ENCODE measurements at regions not wholly inside any gene's neighbourhood (a gene's known extent, or its start where the extent isn't known, plus 50 kb on each side); places are given as distances from the start of the nearest gene placed in this dataset.
A peak's percentile ranks its signal among the peaks of the same experiment; 100 is the strongest.

GRCh38 chr4:42750091-42750490 is 93.2 kb upstream of the ATP8A1 start:
- no peaks in the 10 kb centered on the region for H3K27me3 ChIP-seq (ENCODE audit: low read length)
- TF ChIP-seq CTCF (IDR thresholded peaks at IDR 0.05; ENCODE audit: insufficient read depth, low read length, poor library complexity, severe bottlenecking): peak; percentile 12
- TF ChIP-seq EZH2phosphoT487 (conservative IDR thresholded peaks at IDR 0.05; ENCODE audit: low read length): no peak

GRCh38 chr4:42747971-42748370 is 91.1 kb upstream of the ATP8A1 start:
- no peaks in the 10 kb centered on the region for H3K36me3 ChIP-seq (ENCODE audit: low read length)
- H3K27me3 ChIP-seq (ENCODE audit: low read length): no peaks in the 10 kb centered on the region
- TF ChIP-seq CTCF (IDR thresholded peaks at IDR 0.05; ENCODE audit: insufficient read depth, low read length, poor library complexity, severe bottlenecking) (no peak), EZH2phosphoT487 (conservative IDR thresholded peaks at IDR 0.05; ENCODE audit: low read length) (no peak)
- H3F3A ChIP-seq (ENCODE audit: insufficient read depth): no peaks in the 10 kb centered on the region
- no peak overlapping the region for H3K4me2 ChIP-seq (ENCODE audit: low read depth, low read length, poor library complexity, severe bottlenecking)
- H3K79me2 ChIP-seq (ENCODE audit: insufficient read depth, low read length): no peaks in the 10 kb centered on the region
- no peaks in the 10 kb centered on the region for H3K9me3 ChIP-seq (ENCODE audit: insufficient read depth, low read length)
- no peak overlapping the region for H3K9ac ChIP-seq (ENCODE audit: low read length)
- H3K27ac ChIP-seq (ENCODE audit: low read depth, low read length): no peak overlapping the region
- H3K4me3 ChIP-seq (ENCODE audit: insufficient read depth, low read length, poor library complexity, severe bottlenecking): no peak overlapping the region
- H2AFZ ChIP-seq (ENCODE audit: low read depth, low read length, severe bottlenecking): no peak overlapping the region
- H4K20me1 ChIP-seq (ENCODE audit: low read depth, low read length): no peaks in the 10 kb centered on the region
- H3K9me2 ChIP-seq (replicated peaks; ENCODE audit: insufficient read depth, low read length): no peaks in the 10 kb centered on the region

More at GRCh38 chr4:42750091-42750490, 93.2 kb upstream of the ATP8A1 start:
- Histone ChIP-seq H4K20me1 (ENCODE audit: low read depth, low read length) (no peaks in the 10 kb centered on the region), H3K36me3 (ENCODE audit: low read length) (no peaks in the 10 kb centered on the region), H3F3A (ENCODE audit: insufficient read depth) (no peaks in the 10 kb centered on the region), H3K9ac (ENCODE audit: low read length) (no peak overlapping the region), H3K9me3 (ENCODE audit: insufficient read depth, low read length) (no peaks in the 10 kb centered on the region), H3K9me2 (replicated peaks; ENCODE audit: insufficient read depth, low read length) (no peaks in the 10 kb centered on the region), H3K27ac (ENCODE audit: low read depth, low read length) (no peak overlapping the region), H3K4me2 (ENCODE audit: low read depth, low read length, poor library complexity, severe bottlenecking) (no peak overlapping the region), H3K4me3 (ENCODE audit: insufficient read depth, low read length, poor library complexity, severe bottlenecking) (no peak overlapping the region), H2AFZ (ENCODE audit: low read depth, low read length, severe bottlenecking) (no peak overlapping the region), H3K79me2 (ENCODE audit: insufficient read depth, low read length) (no peaks in the 10 kb centered on the region)

- Histone ChIP-seq H3K79me2 (ENCODE audit: insufficient read depth, low read length) (no peaks in the 10 kb centered on the region), H2AFZ (ENCODE audit: low read depth, low read length, severe bottlenecking) (no peak overlapping the region), H4K20me1 (ENCODE audit: low read depth, low read length) (no peaks in the 10 kb centered on the region)
Measured at GRCh38 chr4:42736527-42737195, 79.8 kb upstream of the ATP8A1 start.

More at GRCh38 chr4:42736527-42737195, 79.8 kb upstream of the ATP8A1 start:
- no peaks in the 10 kb centered on the region for H3K36me3 ChIP-seq (ENCODE audit: low read length)
- no peak overlapping the region for H3K4me3 ChIP-seq (ENCODE audit: insufficient read depth, low read length, poor library complexity, severe bottlenecking)
- H3K9me3 ChIP-seq (ENCODE audit: insufficient read depth, low read length): no peaks in the 10 kb centered on the region
- H3K9ac ChIP-seq (ENCODE audit: low read length): no peak overlapping the region
- no peak overlapping the region for H3K27ac ChIP-seq (ENCODE audit: low read depth, low read length)
- H3F3A ChIP-seq (ENCODE audit: insufficient read depth): no peaks in the 10 kb centered on the region
- no peaks in the 10 kb centered on the region for H3K9me2 ChIP-seq (replicated peaks; ENCODE audit: insufficient read depth, low read length)
- H3K4me2 ChIP-seq (ENCODE audit: low read depth, low read length, poor library complexity, severe bottlenecking): no peak overlapping the region
- TF ChIP-seq EZH2phosphoT487 (conservative IDR thresholded peaks at IDR 0.05; ENCODE audit: low read length) (no peak), CTCF (IDR thresholded peaks at IDR 0.05; ENCODE audit: insufficient read depth, low read length, poor library complexity, severe bottlenecking) (no peak)
- H3K27me3 ChIP-seq (ENCODE audit: low read length): no peaks in the 10 kb centered on the region
